ENCODE measurements at regions not wholly inside any gene's neighbourhood (a gene's known extent, or its start where the extent isn't known, plus 50 kb on each side); places are given as distances from the start of the nearest gene placed in this dataset.

- TF ChIP-seq ZNF565 (CRISPR knock-in tag; conservative IDR thresholded peaks at IDR 0.05; ENCODE audit: low read depth) (no peak), CSDC2 (CRISPR knock-in tag; IDR thresholded peaks at IDR 0.05) (no peak), ZFP3 (CRISPR knock-in tag; IDR thresholded peaks at IDR 0.05) (no peak), ESRRG (CRISPR knock-in tag; IDR thresholded peaks at IDR 0.05) (no peak), CSRNP3 (CRISPR knock-in tag; IDR thresholded peaks at IDR 0.05) (no peak), GLIS3 (CRISPR knock-in tag; IDR thresholded peaks at IDR 0.05) (no peak), PPARA (CRISPR knock-in tag; IDR thresholded peaks at IDR 0.05; ENCODE audit: borderline replicate concordance) (no peak), TCF4 (CRISPR knock-in tag; IDR thresholded peaks at IDR 0.05; ENCODE audit: borderline replicate concordance) (no peak), BACH2 (CRISPR knock-in tag; IDR thresholded peaks at IDR 0.05; ENCODE audit: borderline replicate concordance) (no peak), ZNF70 (CRISPR knock-in tag; IDR thresholded peaks at IDR 0.05) (no peak), RARB (CRISPR knock-in tag; IDR thresholded peaks at IDR 0.05) (no peak), ZC3H10 (CRISPR knock-in tag; IDR thresholded peaks at IDR 0.05) (no peak), OSR1 (CRISPR knock-in tag; IDR thresholded peaks at IDR 0.05) (no peak), ZNF8 (CRISPR knock-in tag; IDR thresholded peaks at IDR 0.05) (no peak), SNAI2 (CRISPR knock-in tag; IDR thresholded peaks at IDR 0.05) (no peak)
- TF ChIP-seq, protein P1, sequence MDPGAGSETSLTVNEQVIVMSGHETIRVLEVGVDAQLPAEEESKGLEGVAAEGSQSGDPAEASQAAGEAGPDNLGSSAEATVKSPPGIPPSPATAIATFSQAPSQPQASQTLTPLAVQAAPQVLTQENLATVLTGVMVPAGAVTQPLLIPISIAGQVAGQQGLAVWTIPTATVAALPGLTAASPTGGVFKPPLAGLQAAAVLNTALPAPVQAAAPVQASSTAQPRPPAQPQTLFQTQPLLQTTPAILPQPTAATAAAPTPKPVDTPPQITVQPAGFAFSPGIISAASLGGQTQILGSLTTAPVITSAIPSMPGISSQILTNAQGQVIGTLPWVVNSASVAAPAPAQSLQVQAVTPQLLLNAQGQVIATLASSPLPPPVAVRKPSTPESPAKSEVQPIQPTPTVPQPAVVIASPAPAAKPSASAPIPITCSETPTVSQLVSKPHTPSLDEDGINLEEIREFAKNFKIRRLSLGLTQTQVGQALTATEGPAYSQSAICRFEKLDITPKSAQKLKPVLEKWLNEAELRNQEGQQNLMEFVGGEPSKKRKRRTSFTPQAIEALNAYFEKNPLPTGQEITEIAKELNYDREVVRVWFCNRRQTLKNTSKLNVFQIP (CRISPR knock-in tag; IDR thresholded peaks at IDR 0.05; ENCODE audit: borderline replicate concordance, low read depth) = no peak
- TF ChIP-seq, protein P2, sequence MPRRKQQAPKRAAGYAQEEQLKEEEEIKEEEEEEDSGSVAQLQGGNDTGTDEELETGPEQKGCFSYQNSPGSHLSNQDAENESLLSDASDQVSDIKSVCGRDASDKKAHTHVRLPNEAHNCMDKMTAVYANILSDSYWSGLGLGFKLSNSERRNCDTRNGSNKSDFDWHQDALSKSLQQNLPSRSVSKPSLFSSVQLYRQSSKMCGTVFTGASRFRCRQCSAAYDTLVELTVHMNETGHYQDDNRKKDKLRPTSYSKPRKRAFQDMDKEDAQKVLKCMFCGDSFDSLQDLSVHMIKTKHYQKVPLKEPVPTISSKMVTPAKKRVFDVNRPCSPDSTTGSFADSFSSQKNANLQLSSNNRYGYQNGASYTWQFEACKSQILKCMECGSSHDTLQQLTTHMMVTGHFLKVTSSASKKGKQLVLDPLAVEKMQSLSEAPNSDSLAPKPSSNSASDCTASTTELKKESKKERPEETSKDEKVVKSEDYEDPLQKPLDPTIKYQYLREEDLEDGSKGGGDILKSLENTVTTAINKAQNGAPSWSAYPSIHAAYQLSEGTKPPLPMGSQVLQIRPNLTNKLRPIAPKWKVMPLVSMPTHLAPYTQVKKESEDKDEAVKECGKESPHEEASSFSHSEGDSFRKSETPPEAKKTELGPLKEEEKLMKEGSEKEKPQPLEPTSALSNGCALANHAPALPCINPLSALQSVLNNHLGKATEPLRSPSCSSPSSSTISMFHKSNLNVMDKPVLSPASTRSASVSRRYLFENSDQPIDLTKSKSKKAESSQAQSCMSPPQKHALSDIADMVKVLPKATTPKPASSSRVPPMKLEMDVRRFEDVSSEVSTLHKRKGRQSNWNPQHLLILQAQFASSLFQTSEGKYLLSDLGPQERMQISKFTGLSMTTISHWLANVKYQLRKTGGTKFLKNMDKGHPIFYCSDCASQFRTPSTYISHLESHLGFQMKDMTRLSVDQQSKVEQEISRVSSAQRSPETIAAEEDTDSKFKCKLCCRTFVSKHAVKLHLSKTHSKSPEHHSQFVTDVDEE (CRISPR knock-in tag; IDR thresholded peaks at IDR 0.05) = no peak
- ATAC-seq = no peak
Measured at GRCh38 chr5:124192716-124193115, 553.7 kb downstream of the ZNF608 start.

DNA sequence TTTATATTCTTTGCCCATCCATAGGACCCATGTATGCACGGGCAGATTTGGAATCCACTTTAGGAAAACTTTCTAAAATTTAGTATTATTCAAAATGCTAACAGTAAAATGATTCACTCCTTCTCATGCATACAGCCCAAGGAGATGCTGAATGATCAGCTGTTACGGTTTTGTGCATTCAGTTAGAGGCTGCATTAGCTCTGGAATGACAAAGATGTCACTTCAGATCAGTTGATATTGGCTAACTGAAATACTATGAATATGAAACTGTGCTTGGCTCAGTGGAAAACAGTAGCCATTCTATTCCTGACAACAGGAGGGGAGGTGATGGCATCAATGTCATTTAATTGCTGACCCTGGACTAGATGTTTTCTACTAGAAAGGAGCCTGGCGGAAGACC, 560.7 kb downstream of the ZNF608 start:
- no peak for ATAC-seq
- TF ChIP-seq ZNF8 (CRISPR knock-in tag; IDR thresholded peaks at IDR 0.05) (no peak), TCF4 (CRISPR knock-in tag; IDR thresholded peaks at IDR 0.05; ENCODE audit: borderline replicate concordance) (no peak), TOX (CRISPR knock-in tag; IDR thresholded peaks at IDR 0.05; ENCODE audit: borderline replicate concordance) (no peak), CSRNP3 (CRISPR knock-in tag; IDR thresholded peaks at IDR 0.05) (no peak), ESRRG (CRISPR knock-in tag; IDR thresholded peaks at IDR 0.05) (no peak), ARNTL (CRISPR knock-in tag; IDR thresholded peaks at IDR 0.05; ENCODE audit: borderline replicate concordance, low read depth) (no peak), BACH2 (CRISPR knock-in tag; IDR thresholded peaks at IDR 0.05; ENCODE audit: borderline replicate concordance) (no peak), SNAI2 (CRISPR knock-in tag; IDR thresholded peaks at IDR 0.05) (no peak), ZFP30 (CRISPR knock-in tag; IDR thresholded peaks at IDR 0.05) (no peak), ZNF565 (CRISPR knock-in tag; conservative IDR thresholded peaks at IDR 0.05; ENCODE audit: low read depth) (no peak), PPARA (CRISPR knock-in tag; IDR thresholded peaks at IDR 0.05; ENCODE audit: borderline replicate concordance) (no peak), OSR1 (CRISPR knock-in tag; IDR thresholded peaks at IDR 0.05) (no peak)
- TF ChIP-seq, protein P2 (CRISPR knock-in tag; IDR thresholded peaks at IDR 0.05) = no peak
- TF ChIP-seq, protein P1 (CRISPR knock-in tag; IDR thresholded peaks at IDR 0.05; ENCODE audit: borderline replicate concordance, low read depth) = no peak
- TF ChIP-seq, protein P3, sequence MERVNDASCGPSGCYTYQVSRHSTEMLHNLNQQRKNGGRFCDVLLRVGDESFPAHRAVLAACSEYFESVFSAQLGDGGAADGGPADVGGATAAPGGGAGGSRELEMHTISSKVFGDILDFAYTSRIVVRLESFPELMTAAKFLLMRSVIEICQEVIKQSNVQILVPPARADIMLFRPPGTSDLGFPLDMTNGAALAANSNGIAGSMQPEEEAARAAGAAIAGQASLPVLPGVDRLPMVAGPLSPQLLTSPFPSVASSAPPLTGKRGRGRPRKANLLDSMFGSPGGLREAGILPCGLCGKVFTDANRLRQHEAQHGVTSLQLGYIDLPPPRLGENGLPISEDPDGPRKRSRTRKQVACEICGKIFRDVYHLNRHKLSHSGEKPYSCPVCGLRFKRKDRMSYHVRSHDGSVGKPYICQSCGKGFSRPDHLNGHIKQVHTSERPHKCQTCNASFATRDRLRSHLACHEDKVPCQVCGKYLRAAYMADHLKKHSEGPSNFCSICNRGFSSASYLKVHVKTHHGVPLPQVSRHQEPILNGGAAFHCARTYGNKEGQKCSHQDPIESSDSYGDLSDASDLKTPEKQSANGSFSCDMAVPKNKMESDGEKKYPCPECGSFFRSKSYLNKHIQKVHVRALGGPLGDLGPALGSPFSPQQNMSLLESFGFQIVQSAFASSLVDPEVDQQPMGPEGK (CRISPR knock-in tag; IDR thresholded peaks at IDR 0.05; ENCODE audit: borderline replicate concordance) = no peak
